Neural progenitor cell (in vitro differentiated cells): ENCODE measurements at regions not wholly inside any gene's neighbourhood (a gene's known extent, or its start where the extent isn't known, plus 50 kb on each side); places are given as distances from the start of the nearest gene placed in this dataset.

Experiments
- EZH2 ChIP-seq: fragments of 200-600 bp; sonication (generic); IDR thresholded peaks from 2 replicates; pipeline ENCODE4 v1.6.1; 2017; ENCODE audit warnings: antibody characterized with exemption, mild to moderate bottlenecking, moderate library complexity
- EZH2phosphoT487 ChIP-seq: fragments of 200-600 bp; sonication (generic); IDR thresholded peaks from 2 replicates; pipeline ENCODE4 v1.6.1; 2017; ENCODE audit warnings: antibody characterized with exemption
- TF ChIP-seq, protein P1 (sequence below): fragments of 200-600 bp; sonication (generic); IDR thresholded peaks from 2 replicates; pipeline ENCODE4 v1.5.1; 2017; ENCODE audit warnings: antibody characterized with exemption, mild to moderate bottlenecking

- TF ChIP-seq, protein P1, sequence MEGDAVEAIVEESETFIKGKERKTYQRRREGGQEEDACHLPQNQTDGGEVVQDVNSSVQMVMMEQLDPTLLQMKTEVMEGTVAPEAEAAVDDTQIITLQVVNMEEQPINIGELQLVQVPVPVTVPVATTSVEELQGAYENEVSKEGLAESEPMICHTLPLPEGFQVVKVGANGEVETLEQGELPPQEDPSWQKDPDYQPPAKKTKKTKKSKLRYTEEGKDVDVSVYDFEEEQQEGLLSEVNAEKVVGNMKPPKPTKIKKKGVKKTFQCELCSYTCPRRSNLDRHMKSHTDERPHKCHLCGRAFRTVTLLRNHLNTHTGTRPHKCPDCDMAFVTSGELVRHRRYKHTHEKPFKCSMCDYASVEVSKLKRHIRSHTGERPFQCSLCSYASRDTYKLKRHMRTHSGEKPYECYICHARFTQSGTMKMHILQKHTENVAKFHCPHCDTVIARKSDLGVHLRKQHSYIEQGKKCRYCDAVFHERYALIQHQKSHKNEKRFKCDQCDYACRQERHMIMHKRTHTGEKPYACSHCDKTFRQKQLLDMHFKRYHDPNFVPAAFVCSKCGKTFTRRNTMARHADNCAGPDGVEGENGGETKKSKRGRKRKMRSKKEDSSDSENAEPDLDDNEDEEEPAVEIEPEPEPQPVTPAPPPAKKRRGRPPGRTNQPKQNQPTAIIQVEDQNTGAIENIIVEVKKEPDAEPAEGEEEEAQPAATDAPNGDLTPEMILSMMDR = no peak
- no peak for TF ChIP-seq EZH2phosphoT487
- TF ChIP-seq EZH2 = no peak
Observed at GRCh38 chr15:62436235-62436634, 271.1 kb upstream of the C2CD4B start.
